ENCODE measurements at regions not wholly inside any gene's neighbourhood (a gene's known extent, or its start where the extent isn't known, plus 50 kb on each side); places are given as distances from the start of the nearest gene placed in this dataset.

- WGBS = 96% methylated on average over 3 of the region's 3 CpGs
- H3K4me3 ChIP-seq (ENCODE audit: low read length in 2 of 2) = no peak overlapping the region
- H3K4me1 ChIP-seq (ENCODE audit: control insufficient read depth in 2 of 2, insufficient read depth in 2 of 2, low read length in 2 of 2) = no peaks in the 10 kb centered on the region
- no peaks in the 10 kb centered on the region for H3K27me3 ChIP-seq (ENCODE audit: control insufficient read depth in 2 of 2, insufficient read depth in 1 of 2, low read length in 1 of 2)
- no peaks in the 10 kb centered on the region for H3K9me3 ChIP-seq (ENCODE audit: control insufficient read depth in 2 of 2, insufficient read depth in 1 of 2, low read length in 1 of 2)
- no peak for DNase-seq (ENCODE audit: low read depth in 6 of 9, low spot score in 9 of 9)
- H3K27ac ChIP-seq (ENCODE audit: low read depth in 1 of 2, low read length in 1 of 2) = no peak overlapping the region
- H3K36me3 ChIP-seq (ENCODE audit: control insufficient read depth in 2 of 2, insufficient read depth in 2 of 2, low read length in 1 of 2) = no peaks in the 10 kb centered on the region
Observed at GRCh38 chr5:175027390-175027789, 303.0 kb downstream of the MSX2 start.

- no peaks in the 10 kb centered on the region for H3K27me3 ChIP-seq (ENCODE audit: control insufficient read depth in 2 of 2, insufficient read depth in 1 of 2, low read length in 1 of 2)
- no peak overlapping the region for H3K27ac ChIP-seq (ENCODE audit: low read depth in 1 of 2, low read length in 1 of 2)
- no peaks in the 10 kb centered on the region for H3K9me3 ChIP-seq (ENCODE audit: control insufficient read depth in 2 of 2, insufficient read depth in 1 of 2, low read length in 1 of 2)
- H3K4me1 ChIP-seq (ENCODE audit: control insufficient read depth in 2 of 2, insufficient read depth in 2 of 2, low read length in 2 of 2) = no peaks in the 10 kb centered on the region
- no peak for DNase-seq (ENCODE audit: low read depth in 6 of 9, low spot score in 9 of 9)
- no peak overlapping the region for H3K4me3 ChIP-seq (ENCODE audit: low read length in 2 of 2)
- no peaks in the 10 kb centered on the region for H3K36me3 ChIP-seq (ENCODE audit: control insufficient read depth in 2 of 2, insufficient read depth in 2 of 2, low read length in 1 of 2)
- WGBS = 82% methylated on average over 4 of the region's 4 CpGs
Observed at GRCh38 chr5:175025077-175025476, 300.7 kb downstream of the MSX2 start.

GRCh38 chr5:175021841-175022625, 297.7 kb downstream of the MSX2 start:
- Histone ChIP-seq H3K27ac (ENCODE audit: low read depth in 1 of 2, low read length in 1 of 2) (no peak overlapping the region), H3K36me3 (ENCODE audit: control insufficient read depth in 2 of 2, insufficient read depth in 2 of 2, low read length in 1 of 2) (no peaks in the 10 kb centered on the region), H3K9me3 (ENCODE audit: control insufficient read depth in 2 of 2, insufficient read depth in 1 of 2, low read length in 1 of 2) (no peaks in the 10 kb centered on the region), H3K4me3 (ENCODE audit: low read length in 2 of 2) (no peak overlapping the region), H3K4me1 (ENCODE audit: control insufficient read depth in 2 of 2, insufficient read depth in 2 of 2, low read length in 2 of 2) (no peaks in the 10 kb centered on the region), H3K27me3 (ENCODE audit: control insufficient read depth in 2 of 2, insufficient read depth in 1 of 2, low read length in 1 of 2) (no peaks in the 10 kb centered on the region)
- DNase-seq (ENCODE audit: low read depth in 6 of 9, low spot score in 9 of 9) = no peak
- whole genome bisulfite sequencing = 78% methylated on average over 8 of the region's 8 CpGs

GRCh38 chr5:175021321-175021720, 296.9 kb downstream of the MSX2 start:
- Histone ChIP-seq H3K27me3 (ENCODE audit: control insufficient read depth in 2 of 2, insufficient read depth in 1 of 2, low read length in 1 of 2) (no peaks in the 10 kb centered on the region), H3K4me3 (ENCODE audit: low read length in 2 of 2) (no peak overlapping the region), H3K9me3 (ENCODE audit: control insufficient read depth in 2 of 2, insufficient read depth in 1 of 2, low read length in 1 of 2) (no peaks in the 10 kb centered on the region), H3K27ac (ENCODE audit: low read depth in 1 of 2, low read length in 1 of 2) (no peak overlapping the region), H3K36me3 (ENCODE audit: control insufficient read depth in 2 of 2, insufficient read depth in 2 of 2, low read length in 1 of 2) (no peaks in the 10 kb centered on the region), H3K4me1 (ENCODE audit: control insufficient read depth in 2 of 2, insufficient read depth in 2 of 2, low read length in 2 of 2) (no peaks in the 10 kb centered on the region)
- WGBS = 93% methylated on average over 2 of the region's 2 CpGs
- DNase-seq (ENCODE audit: low read depth in 6 of 9, low spot score in 9 of 9) = no peak

- DNase-seq (ENCODE audit: low read depth in 6 of 9, low spot score in 9 of 9) = no peak
- no peak overlapping the region for H3K4me3 ChIP-seq (ENCODE audit: low read length in 2 of 2)
- no peaks in the 10 kb centered on the region for H3K4me1 ChIP-seq (ENCODE audit: control insufficient read depth in 2 of 2, insufficient read depth in 2 of 2, low read length in 2 of 2)
- 87% methylated on average over 5 of the region's 5 CpGs for WGBS
- no peaks in the 10 kb centered on the region for H3K36me3 ChIP-seq (ENCODE audit: control insufficient read depth in 2 of 2, insufficient read depth in 2 of 2, low read length in 1 of 2)
- no peaks in the 10 kb centered on the region for H3K27me3 ChIP-seq (ENCODE audit: control insufficient read depth in 2 of 2, insufficient read depth in 1 of 2, low read length in 1 of 2)
- no peak overlapping the region for H3K27ac ChIP-seq (ENCODE audit: low read depth in 1 of 2, low read length in 1 of 2)
- no peaks in the 10 kb centered on the region for H3K9me3 ChIP-seq (ENCODE audit: control insufficient read depth in 2 of 2, insufficient read depth in 1 of 2, low read length in 1 of 2)
Observed at GRCh38 chr5:175015028-175015685, 290.8 kb downstream of the MSX2 start.

GRCh38 chr5:175013251-175013650, 288.9 kb downstream of the MSX2 start:
- no peak for DNase-seq (ENCODE audit: low read depth in 6 of 9, low spot score in 9 of 9)
- Histone ChIP-seq H3K4me1 (ENCODE audit: control insufficient read depth in 2 of 2, insufficient read depth in 2 of 2, low read length in 2 of 2) (no peaks in the 10 kb centered on the region), H3K27ac (ENCODE audit: low read depth in 1 of 2, low read length in 1 of 2) (no peak overlapping the region), H3K4me3 (ENCODE audit: low read length in 2 of 2) (no peak overlapping the region), H3K27me3 (ENCODE audit: control insufficient read depth in 2 of 2, insufficient read depth in 1 of 2, low read length in 1 of 2) (no peaks in the 10 kb centered on the region), H3K9me3 (ENCODE audit: control insufficient read depth in 2 of 2, insufficient read depth in 1 of 2, low read length in 1 of 2) (no peaks in the 10 kb centered on the region), H3K36me3 (ENCODE audit: control insufficient read depth in 2 of 2, insufficient read depth in 2 of 2, low read length in 1 of 2) (no peaks in the 10 kb centered on the region)
- 82% methylated on average over 4 of the region's 4 CpGs for WGBS

GRCh38 chr5:175012267-175012666, 287.9 kb downstream of the MSX2 start:
- 71% methylated on average over 8 of the region's 8 CpGs for WGBS
- DNase-seq (ENCODE audit: low read depth in 6 of 9, low spot score in 9 of 9) = no peak

GRCh38 chr5:175003531-175003930, 279.1 kb downstream of the MSX2 start:
- Histone ChIP-seq H3K36me3 (ENCODE audit: control insufficient read depth in 2 of 2, insufficient read depth in 2 of 2, low read length in 1 of 2) (no peaks in the 10 kb centered on the region), H3K27ac (ENCODE audit: low read depth in 1 of 2, low read length in 1 of 2) (no peak overlapping the region), H3K9me3 (ENCODE audit: control insufficient read depth in 2 of 2, insufficient read depth in 1 of 2, low read length in 1 of 2) (peaks cover 0 to 6% of the 10 kb centered on the region in 2 donors), H3K4me1 (ENCODE audit: control insufficient read depth in 2 of 2, insufficient read depth in 2 of 2, low read length in 2 of 2) (no peaks in the 10 kb centered on the region), H3K27me3 (ENCODE audit: control insufficient read depth in 2 of 2, insufficient read depth in 1 of 2, low read length in 1 of 2) (no peaks in the 10 kb centered on the region), H3K4me3 (ENCODE audit: low read length in 2 of 2) (no peak overlapping the region)
- DNase-seq (ENCODE audit: low read depth in 6 of 9, low spot score in 9 of 9) = no peak
- WGBS = 77% methylated on average over 2 of the region's 2 CpGs

More at GRCh38 chr5:175012267-175012666, 287.9 kb downstream of the MSX2 start:
- Histone ChIP-seq H3K27ac (ENCODE audit: low read depth in 1 of 2, low read length in 1 of 2) (no peak overlapping the region), H3K4me1 (ENCODE audit: control insufficient read depth in 2 of 2, insufficient read depth in 2 of 2, low read length in 2 of 2) (no peaks in the 10 kb centered on the region), H3K4me3 (ENCODE audit: low read length in 2 of 2) (no peak overlapping the region), H3K36me3 (ENCODE audit: control insufficient read depth in 2 of 2, insufficient read depth in 2 of 2, low read length in 1 of 2) (no peaks in the 10 kb centered on the region), H3K27me3 (ENCODE audit: control insufficient read depth in 2 of 2, insufficient read depth in 1 of 2, low read length in 1 of 2) (no peaks in the 10 kb centered on the region), H3K9me3 (ENCODE audit: control insufficient read depth in 2 of 2, insufficient read depth in 1 of 2, low read length in 1 of 2) (no peaks in the 10 kb centered on the region)

- 82% methylated on average over 11 of the region's 11 CpGs for WGBS
- H3K27ac ChIP-seq (ENCODE audit: low read depth in 1 of 2, low read length in 1 of 2) = no peak overlapping the region
- H3K27me3 ChIP-seq (ENCODE audit: control insufficient read depth in 2 of 2, insufficient read depth in 1 of 2, low read length in 1 of 2) = no peaks in the 10 kb centered on the region
- H3K4me3 ChIP-seq (ENCODE audit: low read length in 2 of 2) = no peak overlapping the region
- H3K4me1 ChIP-seq (ENCODE audit: control insufficient read depth in 2 of 2, insufficient read depth in 2 of 2, low read length in 2 of 2) = no peaks in the 10 kb centered on the region
- H3K36me3 ChIP-seq (ENCODE audit: control insufficient read depth in 2 of 2, insufficient read depth in 2 of 2, low read length in 1 of 2) = no peaks in the 10 kb centered on the region
- peaks cover 0 to 6% of the 10 kb centered on the region in 2 donors for H3K9me3 ChIP-seq (ENCODE audit: control insufficient read depth in 2 of 2, insufficient read depth in 1 of 2, low read length in 1 of 2)
- no peak for DNase-seq (ENCODE audit: low read depth in 6 of 9, low spot score in 9 of 9)
Observed at GRCh38 chr5:175001876-175002645, 277.7 kb downstream of the MSX2 start.
